Epithelial cell of proximal tubule (primary cell): ENCODE measurements at regions not wholly inside any gene's neighbourhood (a gene's known extent, or its start where the extent isn't known, plus 50 kb on each side); places are given as distances from the start of the nearest gene placed in this dataset.

ENCODE experiments used
- DNase-seq: peaks from one replicate; pipeline ENCODE4 v3.0.0-alpha.2; 2011; ENCODE audit warnings: low read depth
- H3K4me3 ChIP-seq: 2 replicates; pipeline ENCODE4 v1.5.1; 2011; ENCODE audit warnings: low read depth, mild to moderate bottlenecking, low read length
- TF ChIP-seq, protein P1 (sequence below): conservative IDR thresholded peaks from 2 replicates; pipeline ENCODE4 v1.5.1; 2012; ENCODE audit warnings: low read depth, mild to moderate bottlenecking, low read length

- DNase-seq = no peak
- H3K4me3 ChIP-seq = no peak overlapping the region
- TF ChIP-seq, protein P1, sequence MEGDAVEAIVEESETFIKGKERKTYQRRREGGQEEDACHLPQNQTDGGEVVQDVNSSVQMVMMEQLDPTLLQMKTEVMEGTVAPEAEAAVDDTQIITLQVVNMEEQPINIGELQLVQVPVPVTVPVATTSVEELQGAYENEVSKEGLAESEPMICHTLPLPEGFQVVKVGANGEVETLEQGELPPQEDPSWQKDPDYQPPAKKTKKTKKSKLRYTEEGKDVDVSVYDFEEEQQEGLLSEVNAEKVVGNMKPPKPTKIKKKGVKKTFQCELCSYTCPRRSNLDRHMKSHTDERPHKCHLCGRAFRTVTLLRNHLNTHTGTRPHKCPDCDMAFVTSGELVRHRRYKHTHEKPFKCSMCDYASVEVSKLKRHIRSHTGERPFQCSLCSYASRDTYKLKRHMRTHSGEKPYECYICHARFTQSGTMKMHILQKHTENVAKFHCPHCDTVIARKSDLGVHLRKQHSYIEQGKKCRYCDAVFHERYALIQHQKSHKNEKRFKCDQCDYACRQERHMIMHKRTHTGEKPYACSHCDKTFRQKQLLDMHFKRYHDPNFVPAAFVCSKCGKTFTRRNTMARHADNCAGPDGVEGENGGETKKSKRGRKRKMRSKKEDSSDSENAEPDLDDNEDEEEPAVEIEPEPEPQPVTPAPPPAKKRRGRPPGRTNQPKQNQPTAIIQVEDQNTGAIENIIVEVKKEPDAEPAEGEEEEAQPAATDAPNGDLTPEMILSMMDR = no peak
These were observed 211.9 kb downstream of the SOCS6 start for GRCh38 chr18:70500748-70501147.

- TF ChIP-seq, protein P1 = no peak
- no peak for DNase-seq
These were observed 210.4 kb downstream of the SOCS6 start for GRCh38 chr18:70499218-70499691.

DNA sequence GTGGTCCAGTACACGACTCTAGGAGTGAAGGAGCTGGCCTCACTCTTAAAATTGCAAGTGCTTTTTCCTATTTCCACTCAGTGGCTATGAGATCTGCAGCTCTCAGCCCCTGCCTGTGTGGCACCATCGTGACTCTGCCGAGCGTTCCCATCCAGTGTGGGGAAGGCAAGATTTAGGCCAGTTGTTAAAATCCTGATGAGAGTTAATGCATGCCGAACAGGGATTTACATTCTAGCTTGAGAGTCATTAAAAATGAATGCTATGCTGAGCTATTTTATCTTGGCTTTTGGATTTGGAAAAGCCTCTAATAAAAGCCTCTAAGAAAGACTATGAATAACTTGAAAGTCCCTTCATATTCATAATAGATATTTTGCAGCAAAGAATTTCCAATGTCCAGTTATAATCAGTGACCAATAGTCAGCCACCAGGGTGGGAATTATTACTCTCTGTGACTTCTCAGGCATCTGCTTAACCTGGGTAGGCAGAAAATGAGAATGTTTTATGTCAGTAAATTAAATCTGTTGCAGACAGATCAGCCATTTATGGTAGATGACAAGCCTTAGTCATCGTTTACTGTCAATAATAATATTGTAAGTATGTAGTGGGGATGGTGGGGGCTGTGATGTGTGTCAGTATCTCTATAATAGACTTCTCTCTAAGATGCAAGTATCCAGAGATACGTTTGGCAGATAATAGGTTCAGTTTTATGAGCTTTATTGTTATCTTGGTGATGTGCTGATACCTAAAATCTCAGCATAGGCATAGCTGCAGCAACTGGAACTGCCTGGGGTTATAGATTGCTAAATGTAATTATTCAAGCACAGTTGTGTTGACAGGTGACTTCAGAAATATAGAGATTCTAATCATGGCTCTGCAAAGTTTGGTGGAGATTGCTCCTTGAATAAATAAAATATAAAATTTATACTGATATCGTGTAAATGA is 207.8 kb downstream of the SOCS6 start:
- TF ChIP-seq, protein P1 = no peak
- no peak overlapping the region for H3K4me3 ChIP-seq
- DNase-seq = no peak

More at GRCh38 chr18:70499218-70499691, 210.4 kb downstream of the SOCS6 start:
- no peak overlapping the region for H3K4me3 ChIP-seq

- TF ChIP-seq, protein P1 = no peak
- no peak for DNase-seq
- no peak overlapping the region for H3K4me3 ChIP-seq
These were observed 205.7 kb downstream of the SOCS6 start for GRCh38 chr18:70494524-70494923.

GRCh38 chr18:70493461-70493860 is 204.6 kb downstream of the SOCS6 start:
- H3K4me3 ChIP-seq = no peak overlapping the region
- TF ChIP-seq, protein P1 = no peak
- DNase-seq = no peak

DNA sequence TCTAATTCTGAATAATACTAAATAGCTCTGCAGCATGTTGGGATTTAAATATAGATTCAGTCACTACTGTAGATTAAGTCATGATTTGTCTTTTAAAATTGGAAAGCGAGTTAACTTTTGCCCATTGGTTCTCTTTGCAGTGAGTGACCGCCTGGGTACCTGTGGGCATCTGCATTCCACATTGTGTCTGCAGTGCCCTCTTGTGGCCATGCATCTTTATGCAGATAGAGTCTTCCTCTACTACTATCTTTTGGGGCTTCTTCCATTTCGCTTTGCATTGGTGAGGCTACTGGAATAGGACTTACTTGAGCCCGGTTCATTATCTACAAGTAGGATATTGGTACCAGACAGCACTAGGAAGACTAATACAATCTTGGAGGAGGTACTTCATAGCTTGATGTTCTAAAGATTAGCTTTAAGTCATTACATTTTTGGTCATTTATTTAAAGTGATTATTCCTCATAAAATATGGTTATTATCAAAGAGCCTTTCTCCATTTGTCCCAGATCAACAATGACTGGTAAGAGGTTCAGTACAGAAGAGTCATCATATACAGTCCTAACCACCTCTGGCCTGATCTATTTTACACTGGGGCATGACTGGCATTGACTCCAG is 203.0 kb downstream of the SOCS6 start:
- TF ChIP-seq, protein P1 = peak; percentile 94

More for the DNA sequence above, 203.0 kb downstream of the SOCS6 start:
- DNase-seq = peak; percentile 10
- no peak overlapping the region for H3K4me3 ChIP-seq
